Breast epithelium (tissue), 4 donors: ENCODE measurements at regions not wholly inside any gene's neighbourhood (a gene's known extent, or its start where the extent isn't known, plus 50 kb on each side); places are given as distances from the start of the nearest gene placed in this dataset.

Experiments
- DNase-seq, 2 donors: peaks; one replicate each; pipeline ENCODE4 v3.0.0-alpha.2; 2019; ENCODE audit warnings: low spot score in 2 of 2
- H3K27ac ChIP-seq, 2 donors: fragments of 200-600 bp; sonication (generic) in 1 of 2; one replicate each; pipeline ENCODE4 v1.5.1; 2016 to 2019; ENCODE audit warnings: mild to moderate bottlenecking in 1 of 2
- H3K27me3 ChIP-seq, 2 donors: fragments of 200-600 bp; sonication (generic) in 1 of 2; one replicate each; pipeline versions ENCODE4 v1.5.1 to v1.6.0; 2017 to 2019; ENCODE audit warnings: control low read depth in 1 of 2, mild to moderate bottlenecking in 1 of 2
- H3K36me3 ChIP-seq: fragments of 200-600 bp; one replicate; pipeline ENCODE4 v1.5.1; 2019
- H3K4me1 ChIP-seq, 2 donors: fragments of 200-600 bp; sonication (generic); one replicate each; pipeline ENCODE4 v1.5.1; 2016 to 2019; ENCODE audit warnings: control low read depth in 1 of 2
- H3K4me3 ChIP-seq, 3 donors: fragments of 200-600 bp; sonication (generic); 1 replicate in 2 of 3; 2 replicates in 1 of 3; pipeline ENCODE4 v1.5.1; 2016 to 2019; ENCODE audit warnings: mild to moderate bottlenecking in 3 of 3, moderate library complexity in 2 of 3
- H3K9me3 ChIP-seq, 2 donors: fragments of 200-600 bp; sonication (generic) in 1 of 2; one replicate each; pipeline ENCODE4 v1.5.1; 2016 to 2019; ENCODE audit warnings: control low read depth in 1 of 2
- CTCF ChIP-seq, 3 donors: fragments of 450-650 bp; IDR thresholded peaks; one replicate each; pipeline ENCODE4 v1.5.1; 2016 to 2017; ENCODE audit warnings: antibody characterized with exemption in 3 of 3, mild to moderate bottlenecking in 3 of 3, moderate library complexity in 3 of 3
- POLR2A ChIP-seq: fragments of 450-650 bp; IDR thresholded peaks from one replicate; pipeline ENCODE4 v1.6.1; 2016; ENCODE audit warnings: antibody characterized with exemption, mild to moderate bottlenecking, moderate library complexity
- POLR2AphosphoS5 ChIP-seq, 3 donors: sonication (generic); formaldehyde crosslinking; IDR thresholded peaks; one replicate each; pipeline ENCODE4 v1.6.1; 2017; ENCODE audit warnings: antibody characterized with exemption in 3 of 3
- intact Hi-C: fragments of 100-400 bp; cut with DNase I; formaldehyde crosslinking; loops from one replicate; pipeline ENCODE4 v1.15.1; 2023; ENCODE audit warnings: low total_unique reads

GRCh38 chr6:54598787-54599313 is 247.7 kb upstream of the FAM83B start:
- no peaks in the 10 kb centered on the region for H3K36me3 ChIP-seq
- no peaks in the 10 kb centered on the region for H3K9me3 ChIP-seq
- no peaks in the 10 kb centered on the region for H3K4me1 ChIP-seq
- no peaks in the 10 kb centered on the region for H3K27me3 ChIP-seq
- DNase-seq: no peak
- TF ChIP-seq CTCF (IDR thresholded peaks at IDR 0.05) (no peak), POLR2A (no peak), POLR2AphosphoS5 (IDR thresholded peaks at IDR 0.05) (no peak)
- H3K27ac ChIP-seq: no peak overlapping the region
- no peak overlapping the region for H3K4me3 ChIP-seq
- intact Hi-C loops: no loop called here

GRCh38 chr6:54601600-54602300 is 244.8 kb upstream of the FAM83B start:
- no peak for DNase-seq
- Histone ChIP-seq H3K36me3 (no peaks in the 10 kb centered on the region), H3K4me3 (no peak overlapping the region), H3K9me3 (no peaks in the 10 kb centered on the region), H3K4me1 (no peaks in the 10 kb centered on the region), H3K27ac (no peak overlapping the region), H3K27me3 (no peaks in the 10 kb centered on the region)
- TF ChIP-seq CTCF (IDR thresholded peaks at IDR 0.05): no peak
- no peak for TF ChIP-seq POLR2A
- no peak for TF ChIP-seq POLR2AphosphoS5 (IDR thresholded peaks at IDR 0.05)
- intact Hi-C loops: no loop called here

- no peak for DNase-seq
- H3K4me3 ChIP-seq: no peak overlapping the region
- intact Hi-C loops: no loop called here
- H3K27me3 ChIP-seq: no peaks in the 10 kb centered on the region
- no peak overlapping the region for H3K27ac ChIP-seq
- TF ChIP-seq POLR2AphosphoS5 (IDR thresholded peaks at IDR 0.05) (no peak), POLR2A (no peak), CTCF (IDR thresholded peaks at IDR 0.05) (no peak)
- no peaks in the 10 kb centered on the region for H3K36me3 ChIP-seq
- H3K4me1 ChIP-seq: no peaks in the 10 kb centered on the region
- H3K9me3 ChIP-seq: no peaks in the 10 kb centered on the region
Observed at GRCh38 chr6:54602591-54602990, 244.0 kb upstream of the FAM83B start.

- no peaks in the 10 kb centered on the region for H3K36me3 ChIP-seq
- intact Hi-C loops: no loop called here
Observed at GRCh38 chr6:54609981-54610380, 236.6 kb upstream of the FAM83B start.

More at GRCh38 chr6:54609981-54610380, 236.6 kb upstream of the FAM83B start:
- no peaks in the 10 kb centered on the region for H3K9me3 ChIP-seq
- H3K27me3 ChIP-seq: no peaks in the 10 kb centered on the region
- H3K4me3 ChIP-seq: no peak overlapping the region
- no peaks in the 10 kb centered on the region for H3K4me1 ChIP-seq
- DNase-seq: no peak
- H3K27ac ChIP-seq: no peak overlapping the region
- TF ChIP-seq CTCF (IDR thresholded peaks at IDR 0.05) (no peak), POLR2AphosphoS5 (IDR thresholded peaks at IDR 0.05) (no peak), POLR2A (no peak)
